ENCODE measurements at regions not wholly inside any gene's neighbourhood (a gene's known extent, or its start where the extent isn't known, plus 50 kb on each side); places are given as distances from the start of the nearest gene placed in this dataset.

- no peak for TF ChIP-seq CTCF (IDR thresholded peaks at IDR 0.05)
- TF ChIP-seq POLR2A (IDR thresholded peaks at IDR 0.05): no peak
Measured at GRCh38 chr10:131850383-131850870, 50.4 kb upstream of the PPP2R2D start.
